Esophagus squamous epithelium (tissue), 4 donors: ENCODE measurements at regions not wholly inside any gene's neighbourhood (a gene's known extent, or its start where the extent isn't known, plus 50 kb on each side); places are given as distances from the start of the nearest gene placed in this dataset.

Source experiments
- POLR2A ChIP-seq, 4 donors: fragments of 450-650 bp; IDR thresholded peaks; one replicate each; pipeline ENCODE4 v1.6.1; 2017; ENCODE audit warnings: antibody characterized with exemption in 4 of 4, mild to moderate bottlenecking in 4 of 4, moderate library complexity in 3 of 4
- TF ChIP-seq, protein P1 (sequence below), 6 experiments: fragments of 450-650 bp in 4 of 6; fragments of 200-600 bp in 2 of 6; sonication (generic) in 2 of 6; IDR thresholded peaks; one replicate each; pipeline ENCODE4 v1.5.1; 2016 to 2019; ENCODE audit warnings: antibody characterized with exemption in 6 of 6, mild to moderate bottlenecking in 4 of 6, moderate library complexity in 4 of 6

DNA sequence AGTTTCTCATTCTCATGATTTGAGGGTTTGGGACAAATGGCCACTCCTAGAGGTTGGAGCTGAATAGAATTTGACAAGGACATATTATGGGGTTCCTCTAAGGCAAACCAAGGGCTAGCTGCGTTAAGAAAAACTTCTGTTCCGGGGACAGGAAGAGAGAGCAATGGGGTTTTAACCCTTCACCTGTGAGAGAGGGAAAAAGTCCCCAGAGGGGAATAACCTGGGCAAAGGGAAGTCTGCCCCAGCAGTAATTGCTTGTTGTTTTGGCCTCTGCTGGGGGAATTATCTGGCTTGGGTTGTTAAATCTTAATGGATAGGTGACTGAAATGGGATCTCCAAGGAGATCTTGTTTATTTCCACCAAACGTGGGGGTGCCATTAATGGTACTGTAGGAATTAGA is 110.1 kb upstream of the MOCS2 start:
- no peak for TF ChIP-seq POLR2A (IDR thresholded peaks at IDR 0.05)
- TF ChIP-seq, protein P1, sequence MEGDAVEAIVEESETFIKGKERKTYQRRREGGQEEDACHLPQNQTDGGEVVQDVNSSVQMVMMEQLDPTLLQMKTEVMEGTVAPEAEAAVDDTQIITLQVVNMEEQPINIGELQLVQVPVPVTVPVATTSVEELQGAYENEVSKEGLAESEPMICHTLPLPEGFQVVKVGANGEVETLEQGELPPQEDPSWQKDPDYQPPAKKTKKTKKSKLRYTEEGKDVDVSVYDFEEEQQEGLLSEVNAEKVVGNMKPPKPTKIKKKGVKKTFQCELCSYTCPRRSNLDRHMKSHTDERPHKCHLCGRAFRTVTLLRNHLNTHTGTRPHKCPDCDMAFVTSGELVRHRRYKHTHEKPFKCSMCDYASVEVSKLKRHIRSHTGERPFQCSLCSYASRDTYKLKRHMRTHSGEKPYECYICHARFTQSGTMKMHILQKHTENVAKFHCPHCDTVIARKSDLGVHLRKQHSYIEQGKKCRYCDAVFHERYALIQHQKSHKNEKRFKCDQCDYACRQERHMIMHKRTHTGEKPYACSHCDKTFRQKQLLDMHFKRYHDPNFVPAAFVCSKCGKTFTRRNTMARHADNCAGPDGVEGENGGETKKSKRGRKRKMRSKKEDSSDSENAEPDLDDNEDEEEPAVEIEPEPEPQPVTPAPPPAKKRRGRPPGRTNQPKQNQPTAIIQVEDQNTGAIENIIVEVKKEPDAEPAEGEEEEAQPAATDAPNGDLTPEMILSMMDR (IDR thresholded peaks at IDR 0.05), result no peak
